Body of pancreas (tissue), 4 donors: ENCODE measurements at regions not wholly inside any gene's neighbourhood (a gene's known extent, or its start where the extent isn't known, plus 50 kb on each side); places are given as distances from the start of the nearest gene placed in this dataset.

ENCODE experiments used
- ATAC-seq: fragments of 150-250 bp; one replicate; pipeline ENCODE4 v1.9.1; 2016
- DNase-seq, 4 donors: peaks; one replicate each; pipeline ENCODE4 v3.0.0-alpha.2; 2019
- H3K27ac ChIP-seq, 4 donors: fragments of 200-600 bp; sonication (generic); 1 replicate in 3 of 4; 2 replicates in 1 of 4; pipeline versions ENCODE4 v1.5.1 to v1.6.1; 2016 to 2019; ENCODE audit warnings: mild to moderate bottlenecking in 1 of 4, mixed read lengths in 1 of 4, moderate library complexity in 1 of 4
- H3K27me3 ChIP-seq, 2 donors: fragments of 200-600 bp; sonication (generic); one replicate each; pipeline ENCODE4 v1.6.0; 2016; ENCODE audit warnings: mild to moderate bottlenecking in 1 of 2
- H3K36me3 ChIP-seq, 2 donors: fragments of 200-600 bp; sonication (generic); replicated peaks in 1 of 2; 2 replicates each; pipeline ENCODE4 v1.5.1; 2016; ENCODE audit warnings: low read depth in 2 of 2; ENCODE audit not compliant: insufficient read depth in 1 of 2
- H3K4me1 ChIP-seq: fragments of 200-600 bp; sonication (generic); one replicate; pipeline ENCODE4 v1.6.0; 2016
- H3K4me3 ChIP-seq, 2 donors: fragments of 200-600 bp; sonication (generic); 1 replicate in 1 of 2; 2 replicates in 1 of 2; pipeline ENCODE4 v1.5.1; 2016 to 2019
- H3K9me3 ChIP-seq, 3 donors: fragments of 200-600 bp; sonication (generic); 1 replicate in 2 of 3; 2 replicates in 1 of 3; pipeline ENCODE4 v1.5.1; 2016
- CTCF ChIP-seq, 7 experiments: fragments of 450-650 bp in 4 of 7; fragments of 200-600 bp in 3 of 7; sonication (generic) in 3 of 7; IDR thresholded peaks; one replicate each; pipeline ENCODE4 v1.5.1; 2016 to 2019; ENCODE audit warnings: antibody characterized with exemption in 7 of 7
- POLR2A ChIP-seq, 3 donors: fragments of 450-650 bp; IDR thresholded peaks; one replicate each; pipeline ENCODE4 v1.6.1; 2016; ENCODE audit warnings: antibody characterized with exemption in 3 of 3, mild to moderate bottlenecking in 2 of 3
- WGBS, 2 donors: methylation state at CpG; one replicate each; pipeline ENCODE4 v1.1.5; 2017; 5-methylcytosine and 5-hydroxymethylcytosine counted together
- intact Hi-C: fragments of 100-400 bp; cut with DNase I; formaldehyde crosslinking; loops from one replicate; pipeline ENCODE4 v1.15.1; 2023

- DNase-seq (no peak), ATAC-seq (no peak)
- TF ChIP-seq POLR2A (IDR thresholded peaks at IDR 0.05) (no peak), CTCF (IDR thresholded peaks at IDR 0.05) (no peak)
- intact Hi-C loops: no loop called here
- WGBS, 2 donors: 92% methylated on average over 1 of the region's 1 CpG
- Histone ChIP-seq H3K27ac (no peak overlapping the region), H3K4me1 (no peaks in the 10 kb centered on the region), H3K9me3 (no peaks in the 10 kb centered on the region), H3K36me3 (no peaks in the 10 kb centered on the region), H3K4me3 (no peak overlapping the region), H3K27me3 (no peaks in the 10 kb centered on the region)
These were observed 54.8 kb downstream of the BMAL2 start for GRCh38 chr12:27387473-27387872.

GRCh38 chr12:27388650-27389049 is 56.0 kb downstream of the BMAL2 start:
- no peak for DNase-seq
- no peak overlapping the region for H3K27ac ChIP-seq
- no peak overlapping the region for H3K4me3 ChIP-seq
- H3K4me1 ChIP-seq: no peaks in the 10 kb centered on the region
- TF ChIP-seq POLR2A (IDR thresholded peaks at IDR 0.05) (no peak), CTCF (IDR thresholded peaks at IDR 0.05) (no peak)
- WGBS, 2 donors: 92 to 100% methylated on average over 1 of the region's 1 CpG
- ATAC-seq: no peak
- no peaks in the 10 kb centered on the region for H3K27me3 ChIP-seq
- intact Hi-C loops: no loop called here
- no peaks in the 10 kb centered on the region for H3K9me3 ChIP-seq
- H3K36me3 ChIP-seq: no peaks in the 10 kb centered on the region

GRCh38 chr12:27394676-27395075 is 51.9 kb upstream of the SMCO2 start:
- Histone ChIP-seq H3K27ac (no peak overlapping the region), H3K27me3 (no peaks in the 10 kb centered on the region), H3K4me3 (no peak overlapping the region), H3K36me3 (no peaks in the 10 kb centered on the region), H3K4me1 (no peaks in the 10 kb centered on the region), H3K9me3 (no peaks in the 10 kb centered on the region)
- no peak for TF ChIP-seq CTCF (IDR thresholded peaks at IDR 0.05)
- TF ChIP-seq POLR2A (IDR thresholded peaks at IDR 0.05): no peak
- DNase-seq (no peak), ATAC-seq (no peak)
- intact Hi-C loops: no loop called here
- 71 to 93% methylated on average over 2 of the region's 2 CpGs for WGBS, 2 donors

GRCh38 chr12:27396216-27396815 is 50.2 kb upstream of the SMCO2 start:
- TF ChIP-seq POLR2A (IDR thresholded peaks at IDR 0.05): no peak
- no peak for TF ChIP-seq CTCF (IDR thresholded peaks at IDR 0.05)
- Histone ChIP-seq H3K27ac (no peak overlapping the region), H3K9me3 (no peaks in the 10 kb centered on the region), H3K27me3 (no peaks in the 10 kb centered on the region), H3K4me1 (peaks cover 7% of the 10 kb centered on the region), H3K36me3 (no peaks in the 10 kb centered on the region), H3K4me3 (no peak overlapping the region)
- DNase-seq: no peak
- WGBS, 2 donors: 92 to 94% methylated on average over 6 of the region's 6 CpGs
- ATAC-seq: no peak
- intact Hi-C loops: no loop called here
